Astrocyte of the spinal cord (primary cell): ENCODE measurements at regions not wholly inside any gene's neighbourhood (a gene's known extent, or its start where the extent isn't known, plus 50 kb on each side); places are given as distances from the start of the nearest gene placed in this dataset.
"Not testable (repeated sequence)": the region's sequence is repeated elsewhere in the genome, so short reads cannot be mapped to it uniquely, and the experiment has no call there.

Experiments
- DNase-seq: peaks from one replicate; pipeline ENCODE4 v3.0.0; 2011; ENCODE audit warnings: low read depth, low spot score
- H3K4me3 ChIP-seq: 2 replicates; pipeline ENCODE4 v1.5.1; 2011; ENCODE audit warnings: low read depth, mild to moderate bottlenecking, low read length, moderate library complexity
- CTCF ChIP-seq: IDR thresholded peaks from 2 replicates; pipeline ENCODE4 v1.5.1; 2012; ENCODE audit warnings: low read depth, mild to moderate bottlenecking, low read length, inconsistent platforms
- in situ Hi-C: cut with HindIII; loops from 2 replicates; pipeline ENCODE4 v1.10.0; 2017; ENCODE audit warnings: low sequenced_read_pairs

GRCh38 chr6:81875782-81876293, 123.4 kb upstream of the TENT5A start:
- peak; percentile 62 for DNase-seq
- no peak overlapping the region for H3K4me3 ChIP-seq
- in situ Hi-C loops: no loop called here
- TF ChIP-seq CTCF: no peak

GRCh38 chr6:81869749-81870508, 117.4 kb upstream of the TENT5A start:
- DNase-seq, H3K4me3 ChIP-seq, in situ Hi-C loops: not testable (repeated sequence)

DNA sequence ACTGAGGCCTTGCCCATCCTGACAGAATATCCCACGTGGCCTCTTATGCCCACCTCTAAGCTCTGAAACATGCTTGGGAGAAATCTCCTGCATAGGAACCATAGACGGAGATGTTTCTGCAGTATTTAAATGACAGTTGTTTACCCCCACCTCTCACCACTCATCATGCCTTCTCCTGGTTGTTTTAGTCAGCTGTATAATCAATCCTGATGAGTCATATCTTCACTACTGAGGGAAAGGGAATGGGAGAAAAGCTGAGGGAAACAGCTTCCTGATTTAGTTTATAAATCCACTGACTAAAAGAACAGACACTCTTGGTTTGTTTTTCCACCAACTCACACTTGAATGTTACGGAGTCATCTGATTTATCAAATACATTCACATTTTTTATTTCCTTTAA, 113.2 kb upstream of the TENT5A start:
- no peak for TF ChIP-seq CTCF
- DNase-seq: peak; percentile 77
- H3K4me3 ChIP-seq: no peak overlapping the region
- in situ Hi-C loops: no loop called here

DNA sequence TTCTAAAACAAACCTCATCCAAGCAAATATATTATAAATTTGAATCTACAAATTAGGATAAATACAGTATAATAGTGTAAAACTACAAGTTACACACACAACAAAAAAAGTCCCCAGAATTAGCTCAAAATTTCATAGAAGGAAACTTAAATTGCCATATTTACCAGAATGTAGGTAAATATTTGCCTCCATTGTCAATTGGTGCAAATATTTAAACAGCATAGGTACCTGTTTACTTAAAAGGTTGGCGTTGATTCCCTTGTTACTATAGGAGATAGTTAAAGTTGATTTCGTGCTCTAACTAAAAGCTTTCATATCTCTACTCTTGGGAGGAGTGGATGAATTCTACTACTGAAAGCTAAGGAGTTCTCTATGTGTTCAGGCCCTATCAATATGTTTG, 111.6 kb upstream of the TENT5A start:
- DNase-seq: no peak
- no peak for TF ChIP-seq CTCF
- in situ Hi-C loops: no loop called here
- no peak overlapping the region for H3K4me3 ChIP-seq

GRCh38 chr6:81863123-81863522, 110.6 kb upstream of the TENT5A start:
- no peak overlapping the region for H3K4me3 ChIP-seq
- in situ Hi-C loops: no loop called here
- DNase-seq: no peak
- no peak for TF ChIP-seq CTCF

GRCh38 chr6:81861281-81861680, 108.8 kb upstream of the TENT5A start:
- DNase-seq: no peak
- TF ChIP-seq CTCF: no peak
- H3K4me3 ChIP-seq: no peak overlapping the region
- in situ Hi-C loops: no loop called here

DNA sequence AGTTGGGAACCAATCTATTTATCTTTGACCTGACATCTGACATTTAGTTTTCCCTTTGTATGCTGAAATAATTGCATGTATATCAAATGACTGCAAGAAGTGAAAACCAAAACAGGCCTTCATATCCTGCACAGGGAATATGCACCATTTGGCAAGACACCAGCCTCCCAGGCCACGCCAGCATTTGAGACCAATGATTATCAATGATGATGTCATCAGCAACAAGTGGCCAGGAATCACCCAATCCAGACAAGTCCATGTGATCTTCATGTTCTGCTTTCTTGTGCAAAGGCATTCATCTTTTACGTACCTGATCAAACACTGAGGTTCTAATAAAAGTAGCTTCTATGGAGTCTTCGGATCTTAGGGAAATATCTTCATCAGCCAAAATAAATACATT, 107.4 kb upstream of the TENT5A start:
- DNase-seq: no peak
- H3K4me3 ChIP-seq: no peak overlapping the region
- in situ Hi-C loops: no loop called here
- TF ChIP-seq CTCF: no peak
